ENCODE measurements at regions not wholly inside any gene's neighbourhood (a gene's known extent, or its start where the extent isn't known, plus 50 kb on each side); places are given as distances from the start of the nearest gene placed in this dataset.

DNA sequence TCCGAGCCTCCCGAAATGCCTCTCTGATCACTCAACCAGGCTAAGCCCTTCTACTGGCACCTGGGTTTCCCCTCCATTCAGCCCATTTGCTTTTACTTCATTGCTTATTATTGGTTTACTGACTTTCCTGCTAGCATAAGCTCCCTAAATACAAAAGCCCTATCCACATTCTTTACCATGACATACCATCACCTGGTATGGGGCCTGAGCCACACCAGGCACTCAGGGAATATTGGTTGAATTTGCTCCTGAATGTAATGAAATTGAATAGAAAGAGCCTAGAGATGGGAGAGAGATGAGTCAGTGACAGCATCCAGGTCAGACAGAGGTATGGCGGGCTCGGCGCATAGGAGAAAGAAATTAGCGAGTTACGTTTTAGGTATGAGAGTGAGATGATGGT lies 120.0 kb downstream of the CD164 start:
- TF ChIP-seq POLR2AphosphoS5 (IDR thresholded peaks at IDR 0.05; ENCODE audit: low read depth, low read length) (no peak), POLR2A (IDR thresholded peaks at IDR 0.05; ENCODE audit: low read depth, low read length) (no peak)

Data from GM12892 (cell line).